K562 (cell line): ENCODE measurements at regions not wholly inside any gene's neighbourhood (a gene's known extent, or its start where the extent isn't known, plus 50 kb on each side); places are given as distances from the start of the nearest gene placed in this dataset.
A peak's percentile ranks its signal among the peaks of the same experiment; 100 is the strongest.

Source experiments
- ELF4 ChIP-seq: fragments of 450-650 bp; formaldehyde crosslinking; IDR thresholded peaks from 2 replicates; pipeline ENCODE4 v1.4.0; 2022; ENCODE audit warnings: missing genetic modification characterization
- FOXK2 ChIP-seq, 2 experiments: fragments of 450-650 bp; IDR thresholded peaks in 1 of 2; conservative IDR thresholded peaks in 1 of 2; 2 replicates each; pipeline ENCODE4 v1.6.1; 2016; ENCODE audit warnings: low read depth in 2 of 2, mild to moderate bottlenecking in 1 of 2
- NFIC ChIP-seq: fragments of 450-650 bp; IDR thresholded peaks from 2 replicates; pipeline ENCODE4 v1.6.1; 2017; ENCODE audit warnings: mild to moderate bottlenecking, inconsistent platforms
- NFRKB ChIP-seq: fragments of 450-650 bp; IDR thresholded peaks from 2 replicates; pipeline ENCODE4 v1.6.1; 2016; ENCODE audit warnings: low read depth
- SLC30A9 ChIP-seq: fragments of 250-450 bp; sonication (Bioruptor Pico); IDR thresholded peaks from 2 replicates; pipeline ENCODE4 v1.8.0; 2022; ENCODE audit warnings: mild to moderate bottlenecking, moderate library complexity
- SMARCC2 ChIP-seq: fragments of 450-650 bp; IDR thresholded peaks from 2 replicates; pipeline ENCODE4 v1.6.1; 2017; ENCODE audit warnings: antibody characterized with exemption, moderate library complexity, mild to moderate bottlenecking, low read depth
- ZNF354B ChIP-seq: fragments of 250-450 bp; sonication (Bioruptor Pico); IDR thresholded peaks from 2 replicates; pipeline ENCODE4 v1.4.0; 2020
- TF ChIP-seq, protein P1 (sequence below): sonication (generic); formaldehyde crosslinking; IDR thresholded peaks from 2 replicates; pipeline ENCODE4 v1.9.0; 2022; ENCODE audit warnings: mild to moderate bottlenecking, missing genetic modification reagents
- TF ChIP-seq, protein P2 (sequence below): sonication (generic); formaldehyde crosslinking; IDR thresholded peaks from 2 replicates; pipeline ENCODE4 v1.4.0; 2020; ENCODE audit warnings: mild to moderate bottlenecking, missing genetic modification reagents
- TF ChIP-seq, protein P3 (sequence below), 2 experiments: fragments of 450-650 bp in 1 of 2; sonication (generic) in 1 of 2; formaldehyde crosslinking in 1 of 2; IDR thresholded peaks; 2 replicates each; pipeline versions ENCODE4 v1.7.1 to v1.9.0; 2016 to 2022; ENCODE audit warnings: inconsistent platforms in 1 of 2, mild to moderate bottlenecking in 1 of 2, missing genetic modification reagents in 1 of 2
- TF ChIP-seq, protein P4 (sequence below): sonication (generic); formaldehyde crosslinking; IDR thresholded peaks from 2 replicates; pipeline ENCODE4 v1.8.0; 2022; ENCODE audit warnings: missing genetic modification reagents, mild to moderate bottlenecking, borderline replicate concordance

DNA sequence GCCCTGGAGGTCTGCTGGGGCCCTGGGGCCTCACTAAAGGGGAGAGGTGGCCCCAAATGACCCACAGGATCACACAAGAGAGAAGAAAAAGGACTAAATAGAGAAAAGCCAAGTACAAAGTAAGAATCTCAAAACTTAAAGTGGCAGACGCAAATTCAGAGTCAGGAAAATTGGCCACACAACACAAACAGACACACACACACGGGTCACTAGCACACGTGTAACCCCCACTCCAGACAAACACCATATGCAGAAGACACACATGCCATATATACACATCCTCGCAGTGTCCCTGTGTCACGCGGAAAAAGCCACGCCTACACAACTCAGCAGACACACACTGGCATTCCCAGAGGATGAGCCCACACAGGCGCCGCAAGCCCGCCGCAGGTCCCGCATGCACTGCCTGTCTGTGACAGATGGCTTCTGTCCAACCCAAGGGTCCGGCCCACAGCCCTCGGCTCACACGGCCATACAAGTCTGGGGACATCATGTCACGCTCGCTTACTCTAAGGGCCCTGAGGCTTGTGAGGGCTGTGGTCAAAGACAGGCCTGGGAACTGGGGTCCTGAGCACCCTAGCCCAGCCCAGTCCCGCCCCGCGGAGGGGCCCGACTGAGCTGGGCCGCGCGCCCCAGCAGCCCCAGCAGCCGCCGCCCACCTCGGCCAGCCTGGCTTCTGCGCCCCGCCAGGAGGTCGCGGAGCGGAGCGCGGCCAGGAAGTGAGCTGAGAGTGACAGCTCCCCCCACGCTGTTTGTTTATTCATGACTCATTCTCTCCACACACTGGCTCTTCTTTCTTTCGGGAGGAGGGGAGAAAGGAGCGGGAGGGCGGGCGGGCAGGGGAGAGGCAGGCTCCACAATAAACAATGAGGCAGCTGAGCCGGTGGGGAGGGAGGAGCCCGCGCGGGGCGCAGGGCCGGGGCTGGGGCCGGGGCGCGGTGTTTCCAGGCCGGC, 95.5 kb upstream of the ZMIZ1 start (continued):
- peak; percentile 78 for TF ChIP-seq NFIC
- 0 out of 2 replicates have a peak, but pooled peaks have one; percentile 37 for TF ChIP-seq ZNF354B (CRISPR knock-in tag)
- TF ChIP-seq FOXK2 (conservative IDR thresholded peaks at IDR 0.05 in 1 of 2, IDR thresholded peaks at IDR 0.05 in 1 of 2; ENCODE audit: low read depth in 2 of 2), result peak; percentile 69 to 73
- TF ChIP-seq, protein P1, sequence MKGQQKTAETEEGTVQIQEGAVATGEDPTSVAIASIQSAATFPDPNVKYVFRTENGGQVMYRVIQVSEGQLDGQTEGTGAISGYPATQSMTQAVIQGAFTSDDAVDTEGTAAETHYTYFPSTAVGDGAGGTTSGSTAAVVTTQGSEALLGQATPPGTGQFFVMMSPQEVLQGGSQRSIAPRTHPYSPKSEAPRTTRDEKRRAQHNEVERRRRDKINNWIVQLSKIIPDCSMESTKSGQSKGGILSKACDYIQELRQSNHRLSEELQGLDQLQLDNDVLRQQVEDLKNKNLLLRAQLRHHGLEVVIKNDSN, result peak; percentile 42; the same call in 1 of the 2 replicates
- TF ChIP-seq, protein P2, sequence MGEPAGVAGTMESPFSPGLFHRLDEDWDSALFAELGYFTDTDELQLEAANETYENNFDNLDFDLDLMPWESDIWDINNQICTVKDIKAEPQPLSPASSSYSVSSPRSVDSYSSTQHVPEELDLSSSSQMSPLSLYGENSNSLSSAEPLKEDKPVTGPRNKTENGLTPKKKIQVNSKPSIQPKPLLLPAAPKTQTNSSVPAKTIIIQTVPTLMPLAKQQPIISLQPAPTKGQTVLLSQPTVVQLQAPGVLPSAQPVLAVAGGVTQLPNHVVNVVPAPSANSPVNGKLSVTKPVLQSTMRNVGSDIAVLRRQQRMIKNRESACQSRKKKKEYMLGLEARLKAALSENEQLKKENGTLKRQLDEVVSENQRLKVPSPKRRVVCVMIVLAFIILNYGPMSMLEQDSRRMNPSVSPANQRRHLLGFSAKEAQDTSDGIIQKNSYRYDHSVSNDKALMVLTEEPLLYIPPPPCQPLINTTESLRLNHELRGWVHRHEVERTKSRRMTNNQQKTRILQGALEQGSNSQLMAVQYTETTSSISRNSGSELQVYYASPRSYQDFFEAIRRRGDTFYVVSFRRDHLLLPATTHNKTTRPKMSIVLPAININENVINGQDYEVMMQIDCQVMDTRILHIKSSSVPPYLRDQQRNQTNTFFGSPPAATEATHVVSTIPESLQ (CRISPR knock-in tag), result no peak; the same call in 1 of the 2 replicates
- TF ChIP-seq ELF4 (CRISPR knock-in tag), result no peak; the same call in 1 of the 2 replicates
- TF ChIP-seq, protein P3, sequence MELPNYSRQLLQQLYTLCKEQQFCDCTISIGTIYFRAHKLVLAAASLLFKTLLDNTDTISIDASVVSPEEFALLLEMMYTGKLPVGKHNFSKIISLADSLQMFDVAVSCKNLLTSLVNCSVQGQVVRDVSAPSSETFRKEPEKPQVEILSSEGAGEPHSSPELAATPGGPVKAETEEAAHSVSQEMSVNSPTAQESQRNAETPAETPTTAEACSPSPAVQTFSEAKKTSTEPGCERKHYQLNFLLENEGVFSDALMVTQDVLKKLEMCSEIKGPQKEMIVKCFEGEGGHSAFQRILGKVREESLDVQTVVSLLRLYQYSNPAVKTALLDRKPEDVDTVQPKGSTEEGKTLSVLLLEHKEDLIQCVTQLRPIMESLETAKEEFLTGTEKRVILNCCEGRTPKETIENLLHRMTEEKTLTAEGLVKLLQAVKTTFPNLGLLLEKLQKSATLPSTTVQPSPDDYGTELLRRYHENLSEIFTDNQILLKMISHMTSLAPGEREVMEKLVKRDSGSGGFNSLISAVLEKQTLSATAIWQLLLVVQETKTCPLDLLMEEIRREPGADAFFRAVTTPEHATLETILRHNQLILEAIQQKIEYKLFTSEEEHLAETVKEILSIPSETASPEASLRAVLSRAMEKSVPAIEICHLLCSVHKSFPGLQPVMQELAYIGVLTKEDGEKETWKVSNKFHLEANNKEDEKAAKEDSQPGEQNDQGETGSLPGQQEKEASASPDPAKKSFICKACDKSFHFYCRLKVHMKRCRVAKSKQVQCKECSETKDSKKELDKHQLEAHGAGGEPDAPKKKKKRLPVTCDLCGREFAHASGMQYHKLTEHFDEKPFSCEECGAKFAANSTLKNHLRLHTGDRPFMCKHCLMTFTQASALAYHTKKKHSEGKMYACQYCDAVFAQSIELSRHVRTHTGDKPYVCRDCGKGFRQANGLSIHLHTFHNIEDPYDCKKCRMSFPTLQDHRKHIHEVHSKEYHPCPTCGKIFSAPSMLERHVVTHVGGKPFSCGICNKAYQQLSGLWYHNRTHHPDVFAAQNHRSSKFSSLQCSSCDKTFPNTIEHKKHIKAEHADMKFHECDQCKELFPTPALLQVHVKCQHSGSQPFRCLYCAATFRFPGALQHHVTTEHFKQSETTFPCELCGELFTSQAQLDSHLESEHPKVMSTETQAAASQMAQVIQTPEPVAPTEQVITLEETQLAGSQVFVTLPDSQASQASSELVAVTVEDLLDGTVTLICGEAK (IDR thresholded peaks at IDR 0.05), result peak; percentile 60
- TF ChIP-seq, protein P3 (CRISPR knock-in tag; IDR thresholded peaks at IDR 0.05), result no peak
- TF ChIP-seq NFRKB, result peak; percentile 96
- no peak; the same call in none of the 2 replicates for TF ChIP-seq SMARCC2
- TF ChIP-seq, protein P4, sequence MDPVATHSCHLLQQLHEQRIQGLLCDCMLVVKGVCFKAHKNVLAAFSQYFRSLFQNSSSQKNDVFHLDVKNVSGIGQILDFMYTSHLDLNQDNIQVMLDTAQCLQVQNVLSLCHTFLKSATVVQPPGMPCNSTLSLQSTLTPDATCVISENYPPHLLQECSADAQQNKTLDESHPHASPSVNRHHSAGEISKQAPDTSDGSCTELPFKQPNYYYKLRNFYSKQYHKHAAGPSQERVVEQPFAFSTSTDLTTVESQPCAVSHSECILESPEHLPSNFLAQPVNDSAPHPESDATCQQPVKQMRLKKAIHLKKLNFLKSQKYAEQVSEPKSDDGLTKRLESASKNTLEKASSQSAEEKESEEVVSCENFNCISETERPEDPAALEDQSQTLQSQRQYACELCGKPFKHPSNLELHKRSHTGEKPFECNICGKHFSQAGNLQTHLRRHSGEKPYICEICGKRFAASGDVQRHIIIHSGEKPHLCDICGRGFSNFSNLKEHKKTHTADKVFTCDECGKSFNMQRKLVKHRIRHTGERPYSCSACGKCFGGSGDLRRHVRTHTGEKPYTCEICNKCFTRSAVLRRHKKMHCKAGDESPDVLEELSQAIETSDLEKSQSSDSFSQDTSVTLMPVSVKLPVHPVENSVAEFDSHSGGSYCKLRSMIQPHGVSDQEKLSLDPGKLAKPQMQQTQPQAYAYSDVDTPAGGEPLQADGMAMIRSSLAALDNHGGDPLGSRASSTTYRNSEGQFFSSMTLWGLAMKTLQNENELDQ (CRISPR knock-in tag), result no peak
- TF ChIP-seq SLC30A9 (CRISPR knock-in tag), result no peak
